Adrenal gland (tissue), 5 donors: ENCODE measurements at regions not wholly inside any gene's neighbourhood (a gene's known extent, or its start where the extent isn't known, plus 50 kb on each side); places are given as distances from the start of the nearest gene placed in this dataset.
A peak's percentile ranks its signal among the peaks of the same experiment; 100 is the strongest.

ENCODE experiments used
- CTCF ChIP-seq, 6 experiments: fragments of 450-650 bp in 4 of 6; fragments of 200-600 bp in 2 of 6; sonication (generic) in 1 of 6; IDR thresholded peaks; 1 replicate in 5 of 6; 2 replicates in 1 of 6; pipeline versions ENCODE4 v1.5.1 to v1.8.0; 2016 to 2021; ENCODE audit warnings: antibody characterized with exemption in 6 of 6, mild to moderate bottlenecking in 2 of 6, moderate library complexity in 1 of 6
- POLR2A ChIP-seq, 2 donors: fragments of 450-650 bp; IDR thresholded peaks; one replicate each; pipeline ENCODE4 v1.6.1; 2017; ENCODE audit warnings: antibody characterized with exemption in 2 of 2, mild to moderate bottlenecking in 2 of 2, moderate library complexity in 1 of 2
- donor health status: DM: no; HTN: no; CAD: no.

GRCh38 chrX:38985375-38985774, 184.1 kb downstream of the MID1IP1 start:
- peak in 3 of 6 experiments; percentile 24 to 40 (median 34) for TF ChIP-seq CTCF (IDR thresholded peaks at IDR 0.05)
- no peak for TF ChIP-seq POLR2A (IDR thresholded peaks at IDR 0.05)
